Natural killer cell (primary cell): ENCODE measurements at regions not wholly inside any gene's neighbourhood (a gene's known extent, or its start where the extent isn't known, plus 50 kb on each side); places are given as distances from the start of the nearest gene placed in this dataset.

Experiments used
- ATAC-seq, 3 donors: fragments of 150-1000 bp in 2 of 3; fragments of 200-7000 bp in 1 of 3; cut with Tn5 transposase; 1 replicate in 1 of 3; 2 replicates in 2 of 3; pipeline ENCODE4 v1.10.0; 2021; ENCODE audit warnings: mild to moderate bottlenecking in 2 of 3, moderate library complexity in 2 of 3
- DNase-seq, 2 donors: peaks; one replicate each; pipeline versions ENCODE4 v3.0.0 to v3.0.0-alpha.2; 2013 to 2021; ENCODE audit warnings: mixed read lengths in 1 of 2
- H3K27ac ChIP-seq: one replicate; pipeline ENCODE4 v1.5.1; 2013; ENCODE audit warnings: mild to moderate bottlenecking, low read length
- H3K27me3 ChIP-seq: one replicate; pipeline ENCODE4 v1.6.1; 2013; ENCODE audit warnings: low read length; ENCODE audit not compliant: control insufficient read depth, insufficient read depth
- H3K36me3 ChIP-seq: one replicate; pipeline ENCODE4 v1.6.1; 2013; ENCODE audit warnings: low read length; ENCODE audit not compliant: control insufficient read depth, insufficient read depth
- H3K4me1 ChIP-seq: one replicate; pipeline ENCODE4 v1.6.1; 2013; ENCODE audit warnings: low read length; ENCODE audit not compliant: control insufficient read depth, insufficient read depth
- H3K4me3 ChIP-seq: one replicate; pipeline ENCODE4 v1.5.1; 2013; ENCODE audit warnings: low read length
- H3K9me3 ChIP-seq: one replicate; pipeline ENCODE4 v1.6.1; 2013; ENCODE audit warnings: low read length; ENCODE audit not compliant: control insufficient read depth, insufficient read depth
- H3K27ac Mint-ChIP-seq, 2 donors: one replicate each; pipeline ENCODE4 v1.8.0; 2022; ENCODE audit warnings: mild to moderate bottlenecking in 2 of 2, mixed read lengths in 2 of 2, moderate library complexity in 1 of 2
- H3K27me3 Mint-ChIP-seq, 2 donors: one replicate each; pipeline ENCODE4 v1.8.0; 2022; ENCODE audit warnings: low read depth in 2 of 2, mixed read lengths in 2 of 2
- H3K36me3 Mint-ChIP-seq: one replicate; pipeline ENCODE4 v1.8.0; 2022; ENCODE audit warnings: mixed read lengths
- H3K4me1 Mint-ChIP-seq, 2 donors: one replicate each; pipeline ENCODE4 v1.8.0; 2022; ENCODE audit warnings: mixed read lengths in 2 of 2
- H3K4me3 Mint-ChIP-seq: one replicate; pipeline ENCODE4 v1.8.0; 2022; ENCODE audit warnings: mild to moderate bottlenecking, moderate library complexity, mixed read lengths
- H3K9me3 Mint-ChIP-seq, 2 donors: one replicate each; pipeline ENCODE4 v1.8.0; 2022; ENCODE audit warnings: mixed read lengths in 2 of 2
- CTCF ChIP-seq: fragments of 200-600 bp; IDR thresholded peaks from one replicate; pipeline ENCODE4 v1.8.0; 2022; ENCODE audit warnings: antibody characterized with exemption
- WGBS: methylation state at CpG from one replicate; pipeline ENCODE4 v1.1.7; 2013; ENCODE audit warnings: missing lambda C conversion rate; ENCODE audit not compliant: insufficient coverage; 5-methylcytosine and 5-hydroxymethylcytosine counted together
- intact Hi-C: fragments of 100-400 bp; cut with micrococcal nuclease; formaldehyde crosslinking; loops from one replicate; pipeline ENCODE4 v1.14.2; 2022

- no peak overlapping the region for H3K4me3 ChIP-seq
- H3K27ac ChIP-seq, result no peak overlapping the region
- H3K36me3 ChIP-seq, result no peaks in the 10 kb centered on the region
- Mint-ChIP-seq H3K4me3 (no peak overlapping the region), H3K9me3 (peaks cover 3% of the 10 kb centered on the region in 2 donors), H3K27me3 (no peaks in the 10 kb centered on the region), H3K4me1 (no peaks in the 10 kb centered on the region), H3K27ac (no peak overlapping the region), H3K36me3 (no peaks in the 10 kb centered on the region)
- no peak for TF ChIP-seq CTCF
- no peaks in the 10 kb centered on the region for H3K4me1 ChIP-seq
- ATAC-seq (no peak), DNase-seq (no peak)
- H3K27me3 ChIP-seq, result no peaks in the 10 kb centered on the region
- no peaks in the 10 kb centered on the region for H3K9me3 ChIP-seq
- intact Hi-C loops, result no loop called here
Measured at GRCh38 chr6:95288251-95288650, 289.1 kb upstream of the MANEA start.

GRCh38 chr6:95292011-95292410 is 285.3 kb upstream of the MANEA start:
- no peak overlapping the region for H3K27ac Mint-ChIP-seq
- no peak for TF ChIP-seq CTCF
- ATAC-seq (no peak), DNase-seq (no peak)
- Histone ChIP-seq H3K27me3 (no peaks in the 10 kb centered on the region), H3K4me3 (no peak overlapping the region), H3K4me1 (no peaks in the 10 kb centered on the region), H3K9me3 (no peaks in the 10 kb centered on the region), H3K27ac (no peak overlapping the region), H3K36me3 (no peaks in the 10 kb centered on the region)
- peaks cover 3 to 6% of the 10 kb centered on the region in 2 donors for H3K9me3 Mint-ChIP-seq
- no peaks in the 10 kb centered on the region for H3K36me3 Mint-ChIP-seq
- H3K4me1 Mint-ChIP-seq, result no peaks in the 10 kb centered on the region
- no peak overlapping the region for H3K4me3 Mint-ChIP-seq
- intact Hi-C loops, result no loop called here
- H3K27me3 Mint-ChIP-seq, result no peaks in the 10 kb centered on the region
- WGBS, result no CpG with 5 or more reads among the region's 1 CpG

GRCh38 chr6:95293257-95293656 is 284.1 kb upstream of the MANEA start:
- Mint-ChIP-seq H3K27me3 (no peaks in the 10 kb centered on the region), H3K4me3 (no peak overlapping the region), H3K36me3 (no peaks in the 10 kb centered on the region), H3K4me1 (no peaks in the 10 kb centered on the region), H3K9me3 (peaks cover 4 to 8% of the 10 kb centered on the region in 2 donors), H3K27ac (no peak overlapping the region)
- no peaks in the 10 kb centered on the region for H3K27me3 ChIP-seq
- 68% methylated on average over 2 of the region's 2 CpGs for WGBS
- TF ChIP-seq CTCF, result no peak
- no peak overlapping the region for H3K27ac ChIP-seq
- H3K9me3 ChIP-seq, result no peaks in the 10 kb centered on the region
- intact Hi-C loops, result no loop called here
- DNase-seq (no peak), ATAC-seq (no peak)
- H3K4me1 ChIP-seq, result no peaks in the 10 kb centered on the region
- H3K4me3 ChIP-seq, result no peak overlapping the region
- no peaks in the 10 kb centered on the region for H3K36me3 ChIP-seq

- TF ChIP-seq CTCF, result no peak
- Histone ChIP-seq H3K9me3 (no peaks in the 10 kb centered on the region), H3K4me1 (no peaks in the 10 kb centered on the region), H3K4me3 (no peak overlapping the region), H3K36me3 (no peaks in the 10 kb centered on the region), H3K27me3 (no peaks in the 10 kb centered on the region), H3K27ac (no peak overlapping the region)
- peaks cover 4 to 10% of the 10 kb centered on the region in 2 donors for H3K9me3 Mint-ChIP-seq
- DNase-seq (no peak), ATAC-seq (no peak)
- WGBS, result 55% methylated on average over 2 of the region's 2 CpGs
- no peaks in the 10 kb centered on the region for H3K27me3 Mint-ChIP-seq
- no peaks in the 10 kb centered on the region for H3K36me3 Mint-ChIP-seq
- H3K27ac Mint-ChIP-seq, result no peak overlapping the region
- H3K4me3 Mint-ChIP-seq, result no peak overlapping the region
- no peaks in the 10 kb centered on the region for H3K4me1 Mint-ChIP-seq
- intact Hi-C loops, result no loop called here
Measured at GRCh38 chr6:95294043-95294442, 283.3 kb upstream of the MANEA start.
